Lung microvascular endothelial cell (primary cell): ENCODE measurements at regions not wholly inside any gene's neighbourhood (a gene's known extent, or its start where the extent isn't known, plus 50 kb on each side); places are given as distances from the start of the nearest gene placed in this dataset.
A peak's percentile ranks its signal among the peaks of the same experiment; 100 is the strongest.

ENCODE experiments used
- DNase-seq, 2 donors: peaks; one replicate each; pipeline versions ENCODE4 v3.0.0 to v3.0.0-alpha.2; 2010; ENCODE audit warnings: low read depth in 2 of 2

- no peak for DNase-seq
Observed at GRCh38 chr20:58019027-58019849, 209.2 kb downstream of the ANKRD60 start.

GRCh38 chr20:58018590-58018989, 209.9 kb downstream of the ANKRD60 start:
- DNase-seq = no peak

- no peak for DNase-seq
Observed at GRCh38 chr20:58017970-58018530, 210.4 kb downstream of the ANKRD60 start.

- DNase-seq = no peak
Observed at GRCh38 chr20:58017231-58017969, 211.1 kb downstream of the ANKRD60 start.

- no peak for DNase-seq
Observed at GRCh38 chr20:58016779-58017178, 211.7 kb downstream of the ANKRD60 start.

GRCh38 chr20:58014628-58015315, 213.7 kb downstream of the ANKRD60 start:
- DNase-seq = no peak

- peak in 1 of 2 donors; percentile 36 for DNase-seq
Observed at GRCh38 chr20:58012731-58013510, 215.5 kb downstream of the ANKRD60 start.

- no peak for DNase-seq
Observed at GRCh38 chr20:58011947-58012610, 216.4 kb downstream of the ANKRD60 start.

GRCh38 chr20:58011106-58011946, 217.1 kb downstream of the ANKRD60 start:
- DNase-seq = no peak

- no peak for DNase-seq
Observed at GRCh38 chr20:58010666-58011065, 217.8 kb downstream of the ANKRD60 start.

GRCh38 chr20:58010186-58010585, 218.3 kb downstream of the ANKRD60 start:
- no peak for DNase-seq

GRCh38 chr20:58008866-58009265, 219.6 kb downstream of the ANKRD60 start:
- DNase-seq = no peak

- DNase-seq = no peak
Observed at GRCh38 chr20:58008413-58008812, 220.0 kb downstream of the ANKRD60 start.

- DNase-seq = no peak
Observed at GRCh38 chr20:58007947-58008346, 220.5 kb downstream of the ANKRD60 start.

- DNase-seq = no peak
Observed at GRCh38 chr20:58006346-58007316, 221.8 kb downstream of the ANKRD60 start.

- no peak for DNase-seq
Observed at GRCh38 chr20:58005581-58006345, 222.7 kb downstream of the ANKRD60 start.

- no peak for DNase-seq
Observed at GRCh38 chr20:58004900-58005299, 223.6 kb downstream of the ANKRD60 start.

- no peak for DNase-seq
Observed at GRCh38 chr20:58004146-58004545, 224.3 kb downstream of the ANKRD60 start.
